Astrocyte (in vitro differentiated cells and primary cell): ENCODE measurements at regions not wholly inside any gene's neighbourhood (a gene's known extent, or its start where the extent isn't known, plus 50 kb on each side); places are given as distances from the start of the nearest gene placed in this dataset.

Source experiments
- DNase-seq: peaks from one replicate; pipeline ENCODE4 v3.0.0-alpha.2; 2010; ENCODE audit warnings: low read depth
- FAIRE-seq: peaks from 2 replicates; lab custom pipeline; 2011; peaks lifted over from hg19 to GRCh38; lab: Jason Lieb, UNC
- H2AFZ ChIP-seq: 2 replicates; pipeline ENCODE4 v1.6.0; 2012; ENCODE audit warnings: low read depth, low read length, inconsistent platforms
- H3K27ac ChIP-seq: 2 replicates; pipeline ENCODE4 v1.5.1; 2011; ENCODE audit warnings: low read depth, low read length, inconsistent platforms
- H3K27me3 ChIP-seq: 2 replicates; pipeline ENCODE4 v1.6.0; 2011; ENCODE audit warnings: low read length, inconsistent platforms; ENCODE audit not compliant: insufficient read depth
- H3K36me3 ChIP-seq: 2 replicates; pipeline ENCODE4 v1.5.1; 2011; ENCODE audit warnings: low read length, inconsistent platforms; ENCODE audit not compliant: insufficient read depth
- H3K4me1 ChIP-seq: 2 replicates; pipeline ENCODE4 v1.5.1; 2011; ENCODE audit warnings: low read length, inconsistent platforms; ENCODE audit not compliant: insufficient read depth
- H3K4me2 ChIP-seq: 2 replicates; pipeline ENCODE4 v1.6.0; 2012; ENCODE audit warnings: low read length, inconsistent platforms
- H3K4me3 ChIP-seq: 2 replicates; pipeline ENCODE4 v1.5.1; 2011; ENCODE audit warnings: low read depth, mild to moderate bottlenecking, low read length, inconsistent platforms; ENCODE audit not compliant: insufficient read depth
- H3K79me2 ChIP-seq: 2 replicates; pipeline ENCODE4 v1.6.0; 2012; ENCODE audit warnings: mild to moderate bottlenecking, low read length, inconsistent platforms; ENCODE audit not compliant: insufficient read depth
- H3K9ac ChIP-seq: 2 replicates; pipeline ENCODE4 v1.6.0; 2012; ENCODE audit warnings: mild to moderate bottlenecking, low read length, inconsistent platforms
- H3K9me3 ChIP-seq: 2 replicates; pipeline ENCODE4 v1.5.1; 2012; ENCODE audit warnings: low read depth, mild to moderate bottlenecking, low read length, inconsistent platforms; ENCODE audit not compliant: insufficient read depth
- H4K20me1 ChIP-seq: 2 replicates; pipeline ENCODE4 v1.6.0; 2012; ENCODE audit warnings: low read length, inconsistent platforms; ENCODE audit not compliant: insufficient read depth
- H3K27ac Mint-ChIP-seq: one replicate; pipeline ENCODE4 v1.8.0; 2021; ENCODE audit warnings: mild to moderate bottlenecking, mixed read lengths; ENCODE audit not compliant: unreplicated experiment
- H3K27me3 Mint-ChIP-seq: one replicate; pipeline ENCODE4 v1.8.0; 2021; ENCODE audit warnings: low read depth, mixed read lengths; ENCODE audit not compliant: unreplicated experiment
- H3K36me3 Mint-ChIP-seq: one replicate; pipeline ENCODE4 v1.8.0; 2021; ENCODE audit warnings: low read depth, mixed read lengths; ENCODE audit not compliant: unreplicated experiment
- H3K4me1 Mint-ChIP-seq: one replicate; pipeline ENCODE4 v1.8.0; 2021; ENCODE audit warnings: low read depth, mixed read lengths; ENCODE audit not compliant: unreplicated experiment
- H3K4me3 Mint-ChIP-seq: one replicate; pipeline ENCODE4 v1.8.0; 2021; ENCODE audit warnings: mild to moderate bottlenecking, moderate library complexity, mixed read lengths; ENCODE audit not compliant: unreplicated experiment
- H3K9me3 Mint-ChIP-seq: one replicate; pipeline ENCODE4 v1.8.0; 2021; ENCODE audit warnings: mild to moderate bottlenecking, mixed read lengths; ENCODE audit not compliant: unreplicated experiment
- EZH2 ChIP-seq: IDR thresholded peaks from 2 replicates; pipeline ENCODE4 v1.6.1; 2012; ENCODE audit warnings: mild to moderate bottlenecking, low read length, inconsistent platforms; ENCODE audit not compliant: insufficient read depth
- TF ChIP-seq, protein P1 (sequence below): IDR thresholded peaks from 2 replicates; pipeline ENCODE4 v1.5.1; 2011; ENCODE audit warnings: low read depth, mild to moderate bottlenecking, inconsistent platforms, low read length, moderate library complexity; ENCODE audit not compliant: insufficient read depth

DNA sequence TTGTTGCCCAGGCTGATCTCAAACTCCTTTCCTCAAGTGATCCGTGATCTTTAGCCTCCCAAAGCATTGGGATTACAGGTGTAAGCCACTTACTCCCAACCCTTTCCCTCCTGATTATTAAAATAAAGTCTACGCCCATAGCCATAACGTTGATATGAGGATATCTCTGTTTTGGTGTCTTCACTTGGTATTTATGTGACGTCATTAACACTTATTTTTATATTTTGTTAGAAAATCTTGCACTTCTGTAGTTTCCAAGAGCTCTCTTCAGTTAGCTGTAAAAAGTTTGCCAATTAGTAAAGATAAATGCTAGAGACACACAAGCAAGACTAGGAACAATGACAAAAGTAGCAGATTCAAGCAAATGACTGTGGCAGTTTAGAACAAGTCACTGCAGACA is 115.6 kb upstream of the HSF2 start:
- H3K27me3 Mint-ChIP-seq, result no peaks in the 10 kb centered on the region
- no peak for DNase-seq
- H3K4me2 ChIP-seq, result no peak overlapping the region

DNA sequence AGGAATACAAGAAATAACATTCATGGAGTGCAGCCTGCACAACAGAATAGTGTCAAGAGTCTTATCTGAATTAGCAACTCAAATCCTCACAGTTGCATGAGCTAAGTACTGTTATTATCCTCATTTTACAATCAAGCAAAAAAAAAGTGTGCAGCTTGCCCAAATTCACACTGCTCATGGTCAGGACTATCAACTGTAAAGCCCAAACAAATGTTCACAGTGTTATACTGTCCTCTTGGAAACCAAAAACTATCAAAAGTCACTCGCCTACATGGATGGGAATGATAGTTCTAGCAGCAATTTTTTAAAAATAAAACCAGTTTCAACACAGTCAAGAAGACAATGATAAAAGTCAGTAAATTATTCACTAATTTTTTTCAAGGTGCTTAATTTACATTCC is 114.6 kb upstream of the HSF2 start:
- Histone ChIP-seq H2AFZ (no peak overlapping the region), H3K36me3 (no peaks in the 10 kb centered on the region), H3K9me3 (no peaks in the 10 kb centered on the region), H3K27ac (no peak overlapping the region), H4K20me1 (no peaks in the 10 kb centered on the region), H3K4me2 (no peak overlapping the region), H3K27me3 (no peaks in the 10 kb centered on the region), H3K4me1 (no peaks in the 10 kb centered on the region), H3K9ac (no peak overlapping the region), H3K4me3 (no peak overlapping the region), H3K79me2 (no peaks in the 10 kb centered on the region)
- H3K27me3 Mint-ChIP-seq, result no peaks in the 10 kb centered on the region
- TF ChIP-seq, protein P1, sequence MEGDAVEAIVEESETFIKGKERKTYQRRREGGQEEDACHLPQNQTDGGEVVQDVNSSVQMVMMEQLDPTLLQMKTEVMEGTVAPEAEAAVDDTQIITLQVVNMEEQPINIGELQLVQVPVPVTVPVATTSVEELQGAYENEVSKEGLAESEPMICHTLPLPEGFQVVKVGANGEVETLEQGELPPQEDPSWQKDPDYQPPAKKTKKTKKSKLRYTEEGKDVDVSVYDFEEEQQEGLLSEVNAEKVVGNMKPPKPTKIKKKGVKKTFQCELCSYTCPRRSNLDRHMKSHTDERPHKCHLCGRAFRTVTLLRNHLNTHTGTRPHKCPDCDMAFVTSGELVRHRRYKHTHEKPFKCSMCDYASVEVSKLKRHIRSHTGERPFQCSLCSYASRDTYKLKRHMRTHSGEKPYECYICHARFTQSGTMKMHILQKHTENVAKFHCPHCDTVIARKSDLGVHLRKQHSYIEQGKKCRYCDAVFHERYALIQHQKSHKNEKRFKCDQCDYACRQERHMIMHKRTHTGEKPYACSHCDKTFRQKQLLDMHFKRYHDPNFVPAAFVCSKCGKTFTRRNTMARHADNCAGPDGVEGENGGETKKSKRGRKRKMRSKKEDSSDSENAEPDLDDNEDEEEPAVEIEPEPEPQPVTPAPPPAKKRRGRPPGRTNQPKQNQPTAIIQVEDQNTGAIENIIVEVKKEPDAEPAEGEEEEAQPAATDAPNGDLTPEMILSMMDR, result no peak
- TF ChIP-seq EZH2, result no peak
- DNase-seq (no peak), FAIRE-seq (no peak)
- peaks cover 6% of the 10 kb centered on the region for H3K9me3 Mint-ChIP-seq
- no peak overlapping the region for H3K27ac Mint-ChIP-seq
- H3K36me3 Mint-ChIP-seq, result no peaks in the 10 kb centered on the region
- no peaks in the 10 kb centered on the region for H3K4me1 Mint-ChIP-seq
- no peak overlapping the region for H3K4me3 Mint-ChIP-seq

More for the DNA sequence above, 115.6 kb upstream of the HSF2 start:
- Histone ChIP-seq H3K27ac (no peak overlapping the region), H3K9ac (no peak overlapping the region), H2AFZ (no peak overlapping the region), H3K79me2 (no peaks in the 10 kb centered on the region), H3K36me3 (no peaks in the 10 kb centered on the region), H3K4me3 (no peak overlapping the region), H3K27me3 (no peaks in the 10 kb centered on the region), H4K20me1 (no peaks in the 10 kb centered on the region), H3K4me1 (no peaks in the 10 kb centered on the region), H3K9me3 (no peaks in the 10 kb centered on the region)
- Mint-ChIP-seq H3K36me3 (no peaks in the 10 kb centered on the region), H3K4me1 (no peaks in the 10 kb centered on the region), H3K4me3 (no peak overlapping the region), H3K27ac (no peak overlapping the region), H3K9me3 (peaks cover 6% of the 10 kb centered on the region)
- FAIRE-seq, result no peak
- TF ChIP-seq EZH2, result no peak
- TF ChIP-seq, protein P1, result no peak

DNA sequence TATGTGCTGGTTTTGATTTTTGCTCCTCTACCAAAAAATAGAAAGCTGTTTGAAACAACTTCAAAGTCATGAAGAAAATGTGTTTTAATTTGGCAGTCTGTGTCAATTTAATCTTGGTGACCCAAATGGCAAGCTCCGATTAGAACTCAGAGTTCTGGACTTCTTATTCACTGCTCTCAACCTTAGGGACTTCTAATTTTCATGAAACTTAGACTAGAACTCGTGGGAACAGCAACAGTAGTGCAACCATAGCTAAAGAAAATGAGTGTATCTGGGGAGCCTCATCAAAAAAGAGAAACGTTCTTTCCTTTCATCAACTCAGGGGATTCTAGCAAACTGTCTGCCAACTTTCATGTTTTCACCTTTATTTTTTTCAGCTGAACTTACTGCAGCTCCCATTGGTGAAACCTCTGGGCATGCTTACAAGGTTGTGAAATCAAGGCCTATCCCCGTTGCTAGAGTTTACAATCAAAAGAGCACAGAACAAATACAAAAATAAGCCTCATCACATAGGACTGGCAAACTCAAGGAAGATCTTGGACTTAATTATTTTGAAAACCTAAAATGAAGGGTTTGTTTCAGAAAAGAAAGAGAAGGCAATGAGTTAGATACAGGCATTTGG is 114.0 kb upstream of the HSF2 start:
- H3K36me3 Mint-ChIP-seq, result no peaks in the 10 kb centered on the region
- no peak for FAIRE-seq
- H3K27ac Mint-ChIP-seq, result no peak overlapping the region

More for the DNA sequence above, 114.0 kb upstream of the HSF2 start:
- Histone ChIP-seq H3K4me3 (no peak overlapping the region), H3K4me2 (no peak overlapping the region), H3K27ac (no peak overlapping the region), H3K9ac (no peak overlapping the region), H3K79me2 (no peaks in the 10 kb centered on the region), H3K36me3 (no peaks in the 10 kb centered on the region), H4K20me1 (no peaks in the 10 kb centered on the region), H3K9me3 (no peaks in the 10 kb centered on the region), H2AFZ (no peak overlapping the region), H3K4me1 (no peaks in the 10 kb centered on the region), H3K27me3 (no peaks in the 10 kb centered on the region)
- DNase-seq, result no peak
- no peaks in the 10 kb centered on the region for H3K4me1 Mint-ChIP-seq
- TF ChIP-seq, protein P1, result no peak
- no peak for TF ChIP-seq EZH2
- no peak overlapping the region for H3K4me3 Mint-ChIP-seq
- no peaks in the 10 kb centered on the region for H3K27me3 Mint-ChIP-seq
- H3K9me3 Mint-ChIP-seq, result peaks cover 6% of the 10 kb centered on the region
